ENCODE measurements at regions not wholly inside any gene's neighbourhood (a gene's known extent, or its start where the extent isn't known, plus 50 kb on each side); places are given as distances from the start of the nearest gene placed in this dataset.

GRCh38 chr1:193394336-193394735 is 207.9 kb upstream of the B3GALT2 start:
- H3K27ac Mint-ChIP-seq: no peak overlapping the region
- no peak overlapping the region for H3K27ac ChIP-seq
- no peaks in the 10 kb centered on the region for H4K20me1 ChIP-seq (ENCODE audit: low read depth)
- H3K4me1 Mint-ChIP-seq: no peaks in the 10 kb centered on the region
- H3K36me3 Mint-ChIP-seq: no peaks in the 10 kb centered on the region
- H3K9me3 ChIP-seq (ENCODE audit: low read depth): no peaks in the 10 kb centered on the region
- no peak overlapping the region for H3K9ac ChIP-seq
- no peak overlapping the region for H3K4me3 ChIP-seq
- H3K4me1 ChIP-seq: no peaks in the 10 kb centered on the region
- H3K4me2 ChIP-seq: no peak overlapping the region
- no peaks in the 10 kb centered on the region for H3K27me3 ChIP-seq
- H3K79me2 ChIP-seq (ENCODE audit: low read depth): no peaks in the 10 kb centered on the region
- H3F3A ChIP-seq (ENCODE audit: low read depth): no peaks in the 10 kb centered on the region
- DNase-seq (ENCODE audit: low spot score): no peak
- H3K9me3 Mint-ChIP-seq: peaks cover 4% of the 10 kb centered on the region
- peaks cover 4% of the 10 kb centered on the region for H3K27me3 Mint-ChIP-seq (ENCODE audit: insufficient read depth, low read depth)
- TF ChIP-seq CTCF (IDR thresholded peaks at IDR 0.05): no peak
- no peak for TF ChIP-seq EZH2phosphoT487 (IDR thresholded peaks at IDR 0.05)
- TF ChIP-seq EZH2 (IDR thresholded peaks at IDR 0.05): no peak
- no peak overlapping the region for H3K4me3 Mint-ChIP-seq
- no peaks in the 10 kb centered on the region for H3K36me3 ChIP-seq
- H2AFZ ChIP-seq (replicated peaks): no peak overlapping the region

- no peak overlapping the region for H3K27ac ChIP-seq
- peak; percentile 33 for TF ChIP-seq CTCF (IDR thresholded peaks at IDR 0.05)
- no peak for TF ChIP-seq EZH2 (IDR thresholded peaks at IDR 0.05)
Observed at GRCh38 chr1:193392686-193393085, 206.3 kb upstream of the B3GALT2 start.

GRCh38 chr1:193388683-193389082 is 202.3 kb upstream of the B3GALT2 start:
- H3K9me3 Mint-ChIP-seq: no peaks in the 10 kb centered on the region
- Histone ChIP-seq H3K4me2 (no peak overlapping the region), H3K4me3 (no peak overlapping the region), H3F3A (ENCODE audit: low read depth) (no peaks in the 10 kb centered on the region), H3K9ac (no peak overlapping the region), H3K27ac (no peak overlapping the region), H4K20me1 (ENCODE audit: low read depth) (no peaks in the 10 kb centered on the region), H2AFZ (replicated peaks) (no peak overlapping the region), H3K4me1 (no peaks in the 10 kb centered on the region), H3K79me2 (ENCODE audit: low read depth) (no peaks in the 10 kb centered on the region), H3K9me3 (ENCODE audit: low read depth) (no peaks in the 10 kb centered on the region), H3K36me3 (no peaks in the 10 kb centered on the region), H3K27me3 (no peaks in the 10 kb centered on the region)
- H3K4me1 Mint-ChIP-seq: no peaks in the 10 kb centered on the region
- H3K36me3 Mint-ChIP-seq: no peaks in the 10 kb centered on the region
- no peak for TF ChIP-seq EZH2phosphoT487 (IDR thresholded peaks at IDR 0.05)
- TF ChIP-seq EZH2 (IDR thresholded peaks at IDR 0.05): no peak
- no peak for TF ChIP-seq CTCF (IDR thresholded peaks at IDR 0.05)
- H3K4me3 Mint-ChIP-seq: no peak overlapping the region
- no peak overlapping the region for H3K27ac Mint-ChIP-seq
- DNase-seq (ENCODE audit: low spot score): no peak
- H3K27me3 Mint-ChIP-seq (ENCODE audit: insufficient read depth, low read depth): no peaks in the 10 kb centered on the region

More at GRCh38 chr1:193392686-193393085, 206.3 kb upstream of the B3GALT2 start:
- Histone ChIP-seq H3K4me3 (no peak overlapping the region), H3K79me2 (ENCODE audit: low read depth) (no peaks in the 10 kb centered on the region), H2AFZ (replicated peaks) (no peak overlapping the region), H3K36me3 (no peaks in the 10 kb centered on the region), H4K20me1 (ENCODE audit: low read depth) (no peaks in the 10 kb centered on the region), H3K9ac (no peak overlapping the region), H3K9me3 (ENCODE audit: low read depth) (no peaks in the 10 kb centered on the region), H3K4me2 (no peak overlapping the region), H3K27me3 (no peaks in the 10 kb centered on the region), H3K4me1 (no peaks in the 10 kb centered on the region), H3F3A (ENCODE audit: low read depth) (no peaks in the 10 kb centered on the region)
- no peaks in the 10 kb centered on the region for H3K4me1 Mint-ChIP-seq
- peaks cover 4% of the 10 kb centered on the region for H3K9me3 Mint-ChIP-seq
- peak; percentile 2 for DNase-seq (ENCODE audit: low spot score)
- H3K27me3 Mint-ChIP-seq (ENCODE audit: insufficient read depth, low read depth): peaks cover 4% of the 10 kb centered on the region
- no peak overlapping the region for H3K4me3 Mint-ChIP-seq
- H3K36me3 Mint-ChIP-seq: no peaks in the 10 kb centered on the region
- H3K27ac Mint-ChIP-seq: no peak overlapping the region

All from neural progenitor cell (in vitro differentiated cells).